ACC112 (cell line): ENCODE measurements at regions not wholly inside any gene's neighbourhood (a gene's known extent, or its start where the extent isn't known, plus 50 kb on each side); places are given as distances from the start of the nearest gene placed in this dataset.

Source experiments
- H2AFZ ChIP-seq: fragments of 200-600 bp; sonication (generic); one replicate; pipeline ENCODE4 v1.6.0; 2017; ENCODE audit warnings: antibody characterized with exemption, low read length; ENCODE audit not compliant: unreplicated experiment
- H3K27ac ChIP-seq: fragments of 200-600 bp; sonication (generic); 2 replicates; pipeline ENCODE4 v1.5.1; 2014; ENCODE audit warnings: low read depth, mild to moderate bottlenecking, antibody characterized with exemption, low read length, moderate library complexity
- H3K27me3 ChIP-seq: fragments of 200-600 bp; sonication (generic); 2 replicates; pipeline ENCODE4 v1.6.1; 2014; ENCODE audit warnings: mild to moderate bottlenecking, antibody characterized with exemption, low read length, moderate library complexity, mixed read lengths; ENCODE audit not compliant: insufficient read depth
- H3K36me3 ChIP-seq: fragments of 200-600 bp; sonication (generic); 2 replicates; pipeline ENCODE4 v1.6.1; 2016; ENCODE audit warnings: mild to moderate bottlenecking, antibody characterized with exemption, low read length, moderate library complexity, mixed read lengths; ENCODE audit not compliant: insufficient read depth
- H3K4me1 ChIP-seq: fragments of 200-600 bp; sonication (generic); one replicate; pipeline ENCODE4 v1.6.1; 2016; ENCODE audit warnings: low read length, mixed read lengths; ENCODE audit not compliant: insufficient read depth, unreplicated experiment, control insufficient read depth
- H3K4me3 ChIP-seq: fragments of 200-600 bp; sonication (generic); 2 replicates; pipeline ENCODE4 v1.5.1; 2014; ENCODE audit warnings: mild to moderate bottlenecking, low read depth, low read length
- H3K79me2 ChIP-seq: fragments of 200-600 bp; sonication (generic); one replicate; pipeline ENCODE4 v1.6.0; 2016; ENCODE audit warnings: low read length; ENCODE audit not compliant: control insufficient read depth, unreplicated experiment, insufficient read depth

DNA sequence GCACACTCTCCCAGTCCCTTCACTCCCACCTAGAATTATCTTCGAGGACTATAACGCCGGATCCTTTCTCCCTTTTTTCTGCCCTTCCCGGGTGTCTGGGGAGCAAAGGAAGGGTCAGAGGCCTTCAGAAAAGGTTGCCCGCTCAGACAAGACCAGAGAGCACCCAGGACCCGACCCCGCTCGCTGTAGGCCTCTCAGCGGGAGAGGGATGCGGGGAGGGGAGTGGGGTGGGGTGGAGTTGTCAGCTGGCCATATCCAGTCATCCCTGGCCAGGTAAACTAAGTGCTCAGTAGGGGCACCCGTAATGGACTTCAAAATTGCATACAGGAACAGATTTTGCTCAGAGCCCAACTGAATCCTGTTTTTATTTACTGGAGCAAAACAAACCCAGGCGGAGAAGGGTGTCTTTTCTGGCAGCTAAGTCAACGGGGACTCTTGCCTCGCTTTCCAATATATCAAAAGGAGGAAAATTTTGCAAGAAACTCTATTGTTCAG is 65.0 kb downstream of the NOL4 start:
- Histone ChIP-seq H3K4me3 (peak overlapping the region; percentile 75), H2AFZ (no peak overlapping the region), H3K4me1 (no peaks in the 10 kb centered on the region), H3K36me3 (no peaks in the 10 kb centered on the region), H3K79me2 (no peaks in the 10 kb centered on the region), H3K27ac (no peak overlapping the region), H3K27me3 (peaks cover 49% of the 10 kb centered on the region)

DNA sequence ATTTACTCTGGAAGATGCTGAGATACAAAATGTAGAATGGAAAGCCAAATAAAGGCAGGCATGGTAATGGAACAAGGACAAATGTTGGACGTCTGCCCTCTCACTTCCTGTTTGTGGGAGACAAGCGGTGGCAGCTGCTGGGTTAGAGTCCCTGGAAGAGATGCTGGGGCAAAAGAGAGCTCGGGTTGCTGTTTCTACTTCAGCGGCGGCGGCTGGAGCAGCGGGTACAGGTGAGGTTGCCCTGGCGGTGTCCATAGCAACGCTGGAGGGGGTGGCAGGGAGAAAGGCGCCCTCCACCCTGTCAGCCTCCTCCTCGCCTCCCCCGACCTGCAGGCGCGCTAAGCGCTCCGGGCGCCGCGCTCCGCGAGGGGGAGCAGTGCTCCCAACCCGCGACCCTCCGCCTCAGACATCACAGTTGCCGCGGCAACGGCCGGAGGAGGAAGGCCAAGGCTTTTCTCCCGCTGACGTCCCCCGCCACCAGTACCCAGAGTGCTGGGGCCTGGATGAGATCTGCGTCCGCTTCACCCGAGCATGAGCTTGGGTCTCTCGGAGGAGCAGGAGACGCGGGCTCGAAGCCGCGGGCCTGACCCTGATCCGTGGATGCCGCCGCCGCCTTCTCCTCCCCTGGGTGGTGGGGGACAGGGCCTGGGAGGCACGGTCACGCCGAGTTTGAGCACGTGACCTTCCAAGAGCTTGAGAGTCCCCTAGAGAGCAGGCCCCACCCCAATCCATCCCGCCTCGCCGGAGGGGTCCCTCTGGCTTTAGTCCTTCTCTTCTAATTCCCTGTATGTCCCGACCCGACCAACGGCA is 65.6 kb downstream of the NOL4 start:
- H3K27ac ChIP-seq: no peak overlapping the region
- H3K36me3 ChIP-seq: no peaks in the 10 kb centered on the region
- no peaks in the 10 kb centered on the region for H3K4me1 ChIP-seq
- H3K4me3 ChIP-seq: peak overlapping the region; percentile 75
- peak overlapping the region; percentile 68 for H2AFZ ChIP-seq
- no peaks in the 10 kb centered on the region for H3K79me2 ChIP-seq
- H3K27me3 ChIP-seq: peaks cover 49% of the 10 kb centered on the region

DNA sequence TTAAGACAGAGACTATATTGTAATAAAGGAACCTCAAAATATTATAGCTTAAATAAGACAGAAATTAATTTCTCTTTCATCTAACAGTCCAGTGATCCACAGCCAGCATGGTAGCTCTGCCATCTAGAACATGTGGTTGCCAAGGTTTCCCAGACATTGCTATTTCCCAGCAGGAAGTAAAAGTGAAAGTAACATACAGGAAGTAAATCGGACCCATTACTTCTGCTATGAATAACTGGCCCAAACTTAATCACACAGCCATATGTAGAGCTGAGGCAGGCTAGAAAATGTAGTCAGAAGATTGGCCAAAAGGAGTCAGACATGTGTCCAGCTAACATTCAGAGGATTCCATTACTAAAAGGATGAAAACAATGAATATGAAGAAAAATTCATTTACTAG is 71.0 kb downstream of the NOL4 start:
- Histone ChIP-seq H3K36me3 (no peaks in the 10 kb centered on the region), H3K4me3 (peak overlapping the region; percentile 70), H3K4me1 (no peaks in the 10 kb centered on the region), H3K27ac (no peak overlapping the region), H2AFZ (peak overlapping the region; percentile 90), H3K27me3 (peaks cover 24% of the 10 kb centered on the region), H3K79me2 (no peaks in the 10 kb centered on the region)

DNA sequence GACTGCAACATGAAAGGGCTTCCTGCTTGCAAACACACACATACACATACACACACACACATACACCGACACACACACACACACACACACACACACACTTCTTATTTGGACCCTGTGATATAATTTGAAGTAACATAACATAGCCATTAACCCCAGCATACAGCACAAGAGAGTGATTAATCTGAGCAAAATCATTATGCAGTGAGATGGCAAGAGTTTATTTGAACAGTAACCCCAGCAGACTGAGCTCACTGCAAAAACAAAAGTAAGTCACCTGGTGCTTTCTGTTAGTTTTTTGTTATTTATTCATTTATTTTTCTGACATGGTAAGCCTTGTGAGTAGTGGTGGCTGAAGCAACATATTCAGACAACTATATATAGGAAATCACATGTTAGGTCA is 93.7 kb downstream of the NOL4 start:
- Histone ChIP-seq H3K4me3 (no peak overlapping the region), H2AFZ (no peak overlapping the region), H3K4me1 (no peaks in the 10 kb centered on the region), H3K79me2 (no peaks in the 10 kb centered on the region), H3K27ac (no peak overlapping the region), H3K36me3 (no peaks in the 10 kb centered on the region), H3K27me3 (no peaks in the 10 kb centered on the region; the same call in 1 of the 2 replicates)

DNA sequence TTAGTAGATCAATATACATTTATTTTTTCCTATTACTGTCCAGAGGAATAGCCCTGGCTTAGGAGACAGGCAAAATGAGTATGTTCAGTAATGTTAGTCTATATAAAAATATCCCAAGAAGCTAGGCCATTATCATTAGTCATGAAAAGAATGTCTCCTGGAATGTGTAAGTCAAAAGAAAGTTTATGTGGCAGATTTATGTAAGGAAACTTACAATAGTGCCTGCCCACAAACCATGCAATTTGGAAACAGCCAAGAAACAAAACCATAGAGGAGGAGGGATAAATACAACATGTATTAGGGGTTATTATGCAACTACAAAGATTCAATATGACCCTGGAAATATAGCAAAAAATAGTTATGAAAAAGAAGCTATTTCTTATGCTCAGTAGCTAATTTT is 96.3 kb downstream of the NOL4 start:
- Histone ChIP-seq H3K4me3 (no peak overlapping the region), H3K4me1 (no peaks in the 10 kb centered on the region), H3K27ac (no peak overlapping the region), H3K79me2 (no peaks in the 10 kb centered on the region), H2AFZ (no peak overlapping the region), H3K36me3 (no peaks in the 10 kb centered on the region), H3K27me3 (no peaks in the 10 kb centered on the region; the same call in 1 of the 2 replicates)

DNA sequence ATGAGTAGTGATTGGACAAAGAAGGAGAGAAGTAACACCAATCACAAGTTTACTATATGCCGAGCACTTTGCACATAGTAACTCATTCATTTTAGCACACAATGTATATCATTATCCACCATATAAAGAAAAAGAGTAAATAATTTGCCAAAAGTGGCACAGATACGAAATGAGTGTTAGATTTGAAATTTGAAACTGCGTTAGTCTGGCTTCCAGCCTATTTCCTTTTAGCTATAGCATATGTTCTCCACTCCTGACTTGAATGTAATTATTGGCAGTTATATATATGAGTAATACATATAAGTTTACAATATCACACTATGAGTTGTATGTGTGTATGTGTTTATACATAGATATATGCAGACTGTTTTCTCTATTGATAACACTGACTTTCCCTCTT is 98.6 kb downstream of the NOL4 start:
- Histone ChIP-seq H2AFZ (no peak overlapping the region), H3K27me3 (no peaks in the 10 kb centered on the region), H3K79me2 (no peaks in the 10 kb centered on the region), H3K27ac (no peak overlapping the region), H3K4me3 (no peak overlapping the region), H3K4me1 (peaks cover 4% of the 10 kb centered on the region), H3K36me3 (no peaks in the 10 kb centered on the region)

DNA sequence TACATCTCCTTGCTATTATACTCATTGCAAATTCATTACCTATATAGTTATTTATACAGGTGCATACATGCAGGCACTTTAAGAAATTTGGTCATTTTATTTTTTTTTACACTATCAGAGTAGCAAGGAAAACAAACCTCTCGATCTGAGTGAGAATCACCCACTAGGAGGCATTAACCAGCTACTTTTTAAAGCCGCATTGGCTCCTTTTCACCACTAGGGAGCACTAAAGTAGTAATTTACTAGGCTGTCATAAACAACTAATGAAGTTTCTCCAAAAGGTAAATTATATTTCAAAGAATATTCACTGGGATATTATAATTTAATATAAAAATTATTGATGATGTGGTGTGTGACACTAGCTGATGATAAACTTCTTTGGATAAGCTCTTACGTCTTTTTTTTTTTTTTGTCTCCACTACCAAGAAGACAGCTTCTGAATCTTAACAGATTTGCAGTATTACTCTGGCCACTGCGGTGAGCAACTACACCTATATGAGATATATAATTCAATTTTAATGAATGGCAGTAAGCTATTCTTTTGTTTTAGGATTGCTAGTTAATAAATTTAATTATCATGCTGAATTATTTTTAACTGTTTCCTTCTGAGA is 101.9 kb downstream of the NOL4 start:
- peaks cover 3% of the 10 kb centered on the region; the same call in 1 of the 2 replicates for H3K27me3 ChIP-seq
- no peak overlapping the region for H3K4me3 ChIP-seq
- no peak overlapping the region for H3K27ac ChIP-seq
- H2AFZ ChIP-seq: no peak overlapping the region
- H3K4me1 ChIP-seq: peaks cover 15% of the 10 kb centered on the region
- H3K79me2 ChIP-seq: no peaks in the 10 kb centered on the region
- H3K36me3 ChIP-seq: no peaks in the 10 kb centered on the region

DNA sequence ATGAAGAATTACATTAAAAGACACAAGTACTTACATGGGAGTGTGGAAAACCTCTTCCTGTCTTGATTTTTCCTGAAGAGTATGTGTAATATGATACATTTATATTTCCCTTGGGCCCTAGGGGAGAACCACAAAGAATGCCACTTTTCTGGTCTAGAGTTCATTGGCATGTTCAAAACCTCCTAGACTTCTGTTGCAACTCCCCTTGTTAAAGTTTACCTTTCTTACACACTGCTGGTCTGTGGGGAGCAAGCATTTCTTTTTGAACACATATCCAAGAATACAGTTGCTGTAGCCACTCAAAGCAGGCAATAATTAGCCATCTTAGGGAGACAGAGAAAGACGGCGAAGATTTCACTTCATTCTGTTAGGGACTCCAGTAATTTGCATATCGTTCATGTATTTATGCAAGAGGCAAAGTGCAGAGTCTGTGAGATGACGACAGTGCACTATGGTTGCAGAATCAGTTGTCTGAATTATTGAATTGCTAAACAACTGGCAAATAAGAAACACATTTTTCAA is 103.5 kb downstream of the NOL4 start:
- no peaks in the 10 kb centered on the region for H3K79me2 ChIP-seq
- H3K27ac ChIP-seq: no peak overlapping the region
- peaks cover 15% of the 10 kb centered on the region for H3K4me1 ChIP-seq
- peaks cover 13% of the 10 kb centered on the region for H3K27me3 ChIP-seq
- no peak overlapping the region for H3K4me3 ChIP-seq
- H3K36me3 ChIP-seq: no peaks in the 10 kb centered on the region
- H2AFZ ChIP-seq: no peak overlapping the region

DNA sequence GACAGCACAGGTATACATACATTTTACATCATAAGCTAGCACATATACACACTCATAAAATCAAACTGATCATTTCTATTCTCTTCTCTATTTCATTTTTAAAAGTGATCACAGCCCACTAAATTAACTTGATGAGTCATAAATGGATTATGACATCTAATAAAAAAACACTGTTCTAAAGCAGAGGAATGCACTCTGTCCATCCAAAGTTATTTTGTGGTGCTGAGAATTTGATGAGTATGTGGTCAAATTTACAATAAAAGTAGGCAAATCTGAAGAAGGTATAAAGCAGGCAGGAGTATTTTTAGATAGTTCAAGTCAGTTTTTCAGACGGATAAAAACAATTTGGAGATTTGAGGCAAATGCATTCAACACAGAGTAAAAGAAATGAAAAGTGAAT is 104.4 kb downstream of the NOL4 start:
- Histone ChIP-seq H2AFZ (no peak overlapping the region), H3K4me1 (peaks cover 15% of the 10 kb centered on the region), H3K36me3 (no peaks in the 10 kb centered on the region), H3K4me3 (no peak overlapping the region), H3K27ac (no peak overlapping the region), H3K27me3 (peaks cover 13% of the 10 kb centered on the region), H3K79me2 (no peaks in the 10 kb centered on the region)

DNA sequence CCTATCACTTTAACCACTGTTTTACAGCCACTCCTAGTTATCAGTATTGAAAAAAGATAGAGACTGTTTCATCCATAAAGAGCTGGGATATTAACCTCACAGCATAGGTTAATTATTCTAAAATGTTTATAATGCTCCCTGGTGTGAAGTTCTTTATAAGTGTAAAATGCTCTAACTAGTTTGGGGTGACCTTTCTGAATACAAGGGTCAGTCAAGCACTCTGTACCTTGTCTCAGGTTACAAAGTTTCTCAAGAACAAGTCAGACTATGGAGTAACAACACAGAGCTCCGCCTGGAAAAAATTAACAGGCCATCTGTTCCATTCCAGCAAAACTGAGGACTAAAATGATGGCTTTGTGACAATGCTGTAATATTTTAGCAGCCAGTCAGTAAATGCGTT is 107.4 kb downstream of the NOL4 start:
- no peaks in the 10 kb centered on the region for H3K36me3 ChIP-seq
- no peak overlapping the region for H3K4me3 ChIP-seq
- H2AFZ ChIP-seq: no peak overlapping the region
- no peaks in the 10 kb centered on the region for H3K79me2 ChIP-seq
- peaks cover 13% of the 10 kb centered on the region for H3K27me3 ChIP-seq
- no peak overlapping the region for H3K27ac ChIP-seq
- H3K4me1 ChIP-seq: peaks cover 15% of the 10 kb centered on the region
